ENCODE measurements at regions not wholly inside any gene's neighbourhood (a gene's known extent, or its start where the extent isn't known, plus 50 kb on each side); places are given as distances from the start of the nearest gene placed in this dataset.

DNA sequence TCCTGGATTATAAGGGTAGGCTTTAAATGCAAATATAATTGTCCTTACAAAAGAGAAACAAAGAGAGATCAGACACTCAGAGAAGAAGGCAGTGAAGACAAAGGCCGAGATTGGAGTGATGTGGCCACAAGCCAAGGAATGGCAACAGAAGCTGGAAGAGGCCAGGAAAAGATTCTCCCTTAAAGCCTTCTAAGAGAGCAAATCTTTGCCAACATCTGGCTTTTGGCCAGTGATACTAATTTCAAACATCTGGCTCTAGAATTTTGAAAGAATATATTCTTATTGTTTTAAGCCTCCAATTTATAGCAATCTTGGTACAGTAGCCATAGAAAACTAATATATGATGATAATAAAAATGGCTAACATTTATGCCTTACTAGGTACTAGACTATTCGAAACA, 615.8 kb upstream of the ZNF385D start:
- CTCF ChIA-PET, result no interaction called here
- no peak for ATAC-seq
- Mint-ChIP-seq H3K27me3 (ENCODE audit: low read depth) (peaks cover 13% of the 10 kb centered on the region), H3K4me3 (no peak overlapping the region), H3K36me3 (peaks cover 2% of the 10 kb centered on the region; the same call in 1 of the 2 replicates), H3K27ac (no peak overlapping the region), H3K9me3 (peaks cover 3% of the 10 kb centered on the region), H3K4me1 (peaks cover 12% of the 10 kb centered on the region)
- no peak for DNase-seq (ENCODE audit: low spot score)
- POLR2A ChIA-PET, result no interaction called here
- TF ChIP-seq, protein P1, sequence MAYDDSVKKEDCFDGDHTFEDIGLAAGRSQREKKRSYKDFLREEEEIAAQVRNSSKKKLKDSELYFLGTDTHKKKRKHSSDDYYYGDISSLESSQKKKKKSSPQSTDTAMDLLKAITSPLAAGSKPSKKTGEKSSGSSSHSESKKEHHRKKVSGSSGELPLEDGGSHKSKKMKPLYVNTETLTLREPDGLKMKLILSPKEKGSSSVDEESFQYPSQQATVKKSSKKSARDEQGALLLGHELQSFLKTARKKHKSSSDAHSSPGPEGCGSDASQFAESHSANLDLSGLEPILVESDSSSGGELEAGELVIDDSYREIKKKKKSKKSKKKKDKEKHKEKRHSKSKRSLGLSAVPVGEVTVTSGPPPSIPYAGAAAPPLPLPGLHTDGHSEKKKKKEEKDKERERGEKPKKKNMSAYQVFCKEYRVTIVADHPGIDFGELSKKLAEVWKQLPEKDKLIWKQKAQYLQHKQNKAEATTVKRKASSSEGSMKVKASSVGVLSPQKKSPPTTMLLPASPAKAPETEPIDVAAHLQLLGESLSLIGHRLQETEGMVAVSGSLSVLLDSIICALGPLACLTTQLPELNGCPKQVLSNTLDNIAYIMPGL (CRISPR knock-in tag; IDR thresholded peaks at IDR 0.05), result no peak
- TF ChIP-seq, protein P2, sequence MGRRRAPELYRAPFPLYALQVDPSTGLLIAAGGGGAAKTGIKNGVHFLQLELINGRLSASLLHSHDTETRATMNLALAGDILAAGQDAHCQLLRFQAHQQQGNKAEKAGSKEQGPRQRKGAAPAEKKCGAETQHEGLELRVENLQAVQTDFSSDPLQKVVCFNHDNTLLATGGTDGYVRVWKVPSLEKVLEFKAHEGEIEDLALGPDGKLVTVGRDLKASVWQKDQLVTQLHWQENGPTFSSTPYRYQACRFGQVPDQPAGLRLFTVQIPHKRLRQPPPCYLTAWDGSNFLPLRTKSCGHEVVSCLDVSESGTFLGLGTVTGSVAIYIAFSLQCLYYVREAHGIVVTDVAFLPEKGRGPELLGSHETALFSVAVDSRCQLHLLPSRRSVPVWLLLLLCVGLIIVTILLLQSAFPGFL (CRISPR knock-in tag; IDR thresholded peaks at IDR 0.05; ENCODE audit: borderline replicate concordance), result no peak
- TF ChIP-seq, protein P3, sequence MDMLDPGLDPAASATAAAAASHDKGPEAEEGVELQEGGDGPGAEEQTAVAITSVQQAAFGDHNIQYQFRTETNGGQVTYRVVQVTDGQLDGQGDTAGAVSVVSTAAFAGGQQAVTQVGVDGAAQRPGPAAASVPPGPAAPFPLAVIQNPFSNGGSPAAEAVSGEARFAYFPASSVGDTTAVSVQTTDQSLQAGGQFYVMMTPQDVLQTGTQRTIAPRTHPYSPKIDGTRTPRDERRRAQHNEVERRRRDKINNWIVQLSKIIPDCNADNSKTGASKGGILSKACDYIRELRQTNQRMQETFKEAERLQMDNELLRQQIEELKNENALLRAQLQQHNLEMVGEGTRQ (CRISPR knock-in tag; IDR thresholded peaks at IDR 0.05), result no peak
- TF ChIP-seq, protein P4, sequence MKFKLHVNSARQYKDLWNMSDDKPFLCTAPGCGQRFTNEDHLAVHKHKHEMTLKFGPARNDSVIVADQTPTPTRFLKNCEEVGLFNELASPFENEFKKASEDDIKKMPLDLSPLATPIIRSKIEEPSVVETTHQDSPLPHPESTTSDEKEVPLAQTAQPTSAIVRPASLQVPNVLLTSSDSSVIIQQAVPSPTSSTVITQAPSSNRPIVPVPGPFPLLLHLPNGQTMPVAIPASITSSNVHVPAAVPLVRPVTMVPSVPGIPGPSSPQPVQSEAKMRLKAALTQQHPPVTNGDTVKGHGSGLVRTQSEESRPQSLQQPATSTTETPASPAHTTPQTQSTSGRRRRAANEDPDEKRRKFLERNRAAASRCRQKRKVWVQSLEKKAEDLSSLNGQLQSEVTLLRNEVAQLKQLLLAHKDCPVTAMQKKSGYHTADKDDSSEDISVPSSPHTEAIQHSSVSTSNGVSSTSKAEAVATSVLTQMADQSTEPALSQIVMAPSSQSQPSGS (CRISPR knock-in tag; IDR thresholded peaks at IDR 0.05; ENCODE audit: borderline replicate concordance, low read depth), result no peak
- TF ChIP-seq FOXJ3 (CRISPR knock-in tag; IDR thresholded peaks at IDR 0.05; ENCODE audit: borderline replicate concordance), result no peak
- TF ChIP-seq, protein P5, sequence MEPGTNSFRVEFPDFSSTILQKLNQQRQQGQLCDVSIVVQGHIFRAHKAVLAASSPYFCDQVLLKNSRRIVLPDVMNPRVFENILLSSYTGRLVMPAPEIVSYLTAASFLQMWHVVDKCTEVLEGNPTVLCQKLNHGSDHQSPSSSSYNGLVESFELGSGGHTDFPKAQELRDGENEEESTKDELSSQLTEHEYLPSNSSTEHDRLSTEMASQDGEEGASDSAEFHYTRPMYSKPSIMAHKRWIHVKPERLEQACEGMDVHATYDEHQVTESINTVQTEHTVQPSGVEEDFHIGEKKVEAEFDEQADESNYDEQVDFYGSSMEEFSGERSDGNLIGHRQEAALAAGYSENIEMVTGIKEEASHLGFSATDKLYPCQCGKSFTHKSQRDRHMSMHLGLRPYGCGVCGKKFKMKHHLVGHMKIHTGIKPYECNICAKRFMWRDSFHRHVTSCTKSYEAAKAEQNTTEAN (CRISPR knock-in tag; IDR thresholded peaks at IDR 0.05), result no peak
- TF ChIP-seq ZBTB21 (CRISPR knock-in tag; IDR thresholded peaks at IDR 0.05; ENCODE audit: borderline replicate concordance), result no peak
- no peak for TF ChIP-seq ZNF317 (CRISPR knock-in tag; IDR thresholded peaks at IDR 0.05; ENCODE audit: borderline replicate concordance, low read depth)
- TF ChIP-seq, protein P6, sequence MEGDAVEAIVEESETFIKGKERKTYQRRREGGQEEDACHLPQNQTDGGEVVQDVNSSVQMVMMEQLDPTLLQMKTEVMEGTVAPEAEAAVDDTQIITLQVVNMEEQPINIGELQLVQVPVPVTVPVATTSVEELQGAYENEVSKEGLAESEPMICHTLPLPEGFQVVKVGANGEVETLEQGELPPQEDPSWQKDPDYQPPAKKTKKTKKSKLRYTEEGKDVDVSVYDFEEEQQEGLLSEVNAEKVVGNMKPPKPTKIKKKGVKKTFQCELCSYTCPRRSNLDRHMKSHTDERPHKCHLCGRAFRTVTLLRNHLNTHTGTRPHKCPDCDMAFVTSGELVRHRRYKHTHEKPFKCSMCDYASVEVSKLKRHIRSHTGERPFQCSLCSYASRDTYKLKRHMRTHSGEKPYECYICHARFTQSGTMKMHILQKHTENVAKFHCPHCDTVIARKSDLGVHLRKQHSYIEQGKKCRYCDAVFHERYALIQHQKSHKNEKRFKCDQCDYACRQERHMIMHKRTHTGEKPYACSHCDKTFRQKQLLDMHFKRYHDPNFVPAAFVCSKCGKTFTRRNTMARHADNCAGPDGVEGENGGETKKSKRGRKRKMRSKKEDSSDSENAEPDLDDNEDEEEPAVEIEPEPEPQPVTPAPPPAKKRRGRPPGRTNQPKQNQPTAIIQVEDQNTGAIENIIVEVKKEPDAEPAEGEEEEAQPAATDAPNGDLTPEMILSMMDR (IDR thresholded peaks at IDR 0.05), result no peak
- no peak for TF ChIP-seq SOX15 (CRISPR knock-in tag; IDR thresholded peaks at IDR 0.05)
- no peak for TF ChIP-seq ZNF671 (CRISPR knock-in tag; IDR thresholded peaks at IDR 0.05)
- TF ChIP-seq OVOL2 (CRISPR knock-in tag; IDR thresholded peaks at IDR 0.05; ENCODE audit: borderline replicate concordance), result no peak
- TF ChIP-seq, protein P7, sequence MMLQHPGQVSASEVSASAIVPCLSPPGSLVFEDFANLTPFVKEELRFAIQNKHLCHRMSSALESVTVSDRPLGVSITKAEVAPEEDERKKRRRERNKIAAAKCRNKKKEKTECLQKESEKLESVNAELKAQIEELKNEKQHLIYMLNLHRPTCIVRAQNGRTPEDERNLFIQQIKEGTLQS (CRISPR knock-in tag; conservative IDR thresholded peaks at IDR 0.05), result no peak
- TF ChIP-seq, protein P8, sequence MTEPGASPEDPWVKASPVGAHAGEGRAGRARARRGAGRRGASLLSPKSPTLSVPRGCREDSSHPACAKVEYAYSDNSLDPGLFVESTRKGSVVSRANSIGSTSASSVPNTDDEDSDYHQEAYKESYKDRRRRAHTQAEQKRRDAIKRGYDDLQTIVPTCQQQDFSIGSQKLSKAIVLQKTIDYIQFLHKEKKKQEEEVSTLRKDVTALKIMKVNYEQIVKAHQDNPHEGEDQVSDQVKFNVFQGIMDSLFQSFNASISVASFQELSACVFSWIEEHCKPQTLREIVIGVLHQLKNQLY (CRISPR knock-in tag; IDR thresholded peaks at IDR 0.05), result no peak
- no peak for TF ChIP-seq KAT7 (CRISPR knock-in tag; IDR thresholded peaks at IDR 0.05; ENCODE audit: borderline replicate concordance)
- TF ChIP-seq NFYB (CRISPR knock-in tag; conservative IDR thresholded peaks at IDR 0.05; ENCODE audit: low read depth), result no peak
- TF ChIP-seq, protein P9, sequence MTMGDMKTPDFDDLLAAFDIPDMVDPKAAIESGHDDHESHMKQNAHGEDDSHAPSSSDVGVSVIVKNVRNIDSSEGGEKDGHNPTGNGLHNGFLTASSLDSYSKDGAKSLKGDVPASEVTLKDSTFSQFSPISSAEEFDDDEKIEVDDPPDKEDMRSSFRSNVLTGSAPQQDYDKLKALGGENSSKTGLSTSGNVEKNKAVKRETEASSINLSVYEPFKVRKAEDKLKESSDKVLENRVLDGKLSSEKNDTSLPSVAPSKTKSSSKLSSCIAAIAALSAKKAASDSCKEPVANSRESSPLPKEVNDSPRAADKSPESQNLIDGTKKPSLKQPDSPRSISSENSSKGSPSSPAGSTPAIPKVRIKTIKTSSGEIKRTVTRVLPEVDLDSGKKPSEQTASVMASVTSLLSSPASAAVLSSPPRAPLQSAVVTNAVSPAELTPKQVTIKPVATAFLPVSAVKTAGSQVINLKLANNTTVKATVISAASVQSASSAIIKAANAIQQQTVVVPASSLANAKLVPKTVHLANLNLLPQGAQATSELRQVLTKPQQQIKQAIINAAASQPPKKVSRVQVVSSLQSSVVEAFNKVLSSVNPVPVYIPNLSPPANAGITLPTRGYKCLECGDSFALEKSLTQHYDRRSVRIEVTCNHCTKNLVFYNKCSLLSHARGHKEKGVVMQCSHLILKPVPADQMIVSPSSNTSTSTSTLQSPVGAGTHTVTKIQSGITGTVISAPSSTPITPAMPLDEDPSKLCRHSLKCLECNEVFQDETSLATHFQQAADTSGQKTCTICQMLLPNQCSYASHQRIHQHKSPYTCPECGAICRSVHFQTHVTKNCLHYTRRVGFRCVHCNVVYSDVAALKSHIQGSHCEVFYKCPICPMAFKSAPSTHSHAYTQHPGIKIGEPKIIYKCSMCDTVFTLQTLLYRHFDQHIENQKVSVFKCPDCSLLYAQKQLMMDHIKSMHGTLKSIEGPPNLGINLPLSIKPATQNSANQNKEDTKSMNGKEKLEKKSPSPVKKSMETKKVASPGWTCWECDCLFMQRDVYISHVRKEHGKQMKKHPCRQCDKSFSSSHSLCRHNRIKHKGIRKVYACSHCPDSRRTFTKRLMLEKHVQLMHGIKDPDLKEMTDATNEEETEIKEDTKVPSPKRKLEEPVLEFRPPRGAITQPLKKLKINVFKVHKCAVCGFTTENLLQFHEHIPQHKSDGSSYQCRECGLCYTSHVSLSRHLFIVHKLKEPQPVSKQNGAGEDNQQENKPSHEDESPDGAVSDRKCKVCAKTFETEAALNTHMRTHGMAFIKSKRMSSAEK (CRISPR knock-in tag; IDR thresholded peaks at IDR 0.05; ENCODE audit: borderline replicate concordance), result no peak
- TF ChIP-seq ZNF423 (CRISPR knock-in tag; IDR thresholded peaks at IDR 0.05), result no peak

All from WTC11 (cell line).